Globus pallidus (tissue), 1 donor: ENCODE measurements at regions not wholly inside any gene's neighbourhood (a gene's known extent, or its start where the extent isn't known, plus 50 kb on each side); places are given as distances from the start of the nearest gene placed in this dataset.
"Not testable (repeated sequence)": the region's sequence is repeated elsewhere in the genome, so short reads cannot be mapped to it uniquely, and the experiment has no call there.

Source experiments
- DNase-seq: peaks from one replicate; pipeline ENCODE4 v3.0.0-alpha.2; 2015; ENCODE audit warnings: low spot score

DNA sequence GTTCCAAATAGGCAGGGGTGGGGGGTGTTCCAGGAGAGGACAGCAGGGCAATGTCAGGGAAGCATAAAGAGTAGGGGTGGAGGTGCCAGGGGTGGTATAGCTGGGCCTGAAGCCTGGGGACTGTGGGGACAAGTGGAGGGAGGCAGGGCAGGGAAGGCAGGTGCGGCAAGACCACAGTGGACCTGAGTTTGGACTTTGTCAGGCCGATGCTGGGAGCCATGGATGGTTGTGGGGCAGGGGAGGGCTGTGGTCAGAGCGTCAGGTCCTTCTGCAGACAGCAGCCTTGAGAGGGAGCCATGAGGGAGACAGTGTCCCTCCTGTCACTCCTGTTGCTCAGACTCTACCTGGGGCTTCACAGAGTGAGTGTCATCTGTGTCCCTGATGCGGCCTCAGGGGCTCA is 320.3 kb downstream of the PTPRU start:
- no peak for DNase-seq

DNA sequence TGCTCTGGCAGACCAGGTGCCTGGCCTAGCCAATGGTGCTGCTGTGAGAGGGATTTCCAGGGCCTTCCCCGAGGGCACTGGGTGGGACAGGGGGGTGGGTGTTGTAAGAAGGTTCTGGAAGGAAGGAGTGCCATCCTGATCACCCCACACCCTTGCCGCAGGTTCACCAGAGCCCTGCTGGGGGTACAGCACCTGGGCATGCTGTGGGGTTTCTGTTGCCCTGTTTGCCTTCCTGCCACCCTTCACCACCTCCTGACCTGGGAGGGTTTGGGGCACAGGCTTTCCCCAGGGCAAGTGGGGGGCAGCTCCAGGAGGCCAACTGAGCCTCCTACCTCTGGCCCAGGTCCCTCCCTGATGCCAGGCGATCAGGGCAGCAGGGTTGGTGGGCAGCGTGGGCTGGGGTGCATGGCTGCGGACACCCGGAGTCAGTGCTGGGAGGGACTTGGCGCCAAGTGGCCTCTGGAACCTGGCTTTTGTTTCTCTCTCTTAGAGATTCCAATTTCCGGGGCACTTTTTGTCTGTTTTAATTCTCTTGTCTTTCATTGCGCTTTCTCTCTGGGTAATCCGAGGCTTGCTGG is 318.8 kb downstream of the PTPRU start:
- no peak for DNase-seq

DNA sequence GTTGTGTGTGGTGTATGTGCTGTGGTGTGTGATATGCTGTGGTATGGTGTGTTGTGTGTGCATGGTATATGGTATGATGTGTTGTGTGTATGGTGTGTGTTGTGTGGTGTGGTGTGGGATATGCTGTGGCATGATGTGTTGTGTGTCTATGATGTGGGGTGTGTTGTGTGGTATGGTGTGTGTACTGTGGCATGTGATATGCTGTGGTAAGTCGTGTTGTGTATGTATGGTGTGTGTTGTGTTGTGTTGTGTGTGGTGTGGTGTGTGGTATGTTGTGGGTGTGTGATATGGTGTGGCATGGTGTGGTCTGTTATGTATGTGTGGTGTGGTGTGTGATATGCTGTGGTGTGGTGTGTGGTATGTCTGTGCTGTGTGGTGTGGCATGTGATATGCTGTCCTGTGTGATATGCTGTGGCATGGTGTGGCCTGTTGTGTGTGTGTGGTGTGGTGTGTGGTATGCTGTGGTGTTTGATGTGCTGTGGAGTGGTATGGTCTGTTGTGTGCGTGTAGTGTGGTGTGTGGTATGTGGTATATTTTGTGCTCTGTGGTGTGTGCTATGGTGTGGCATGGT is 318.0 kb downstream of the PTPRU start:
- no peak for DNase-seq

DNA sequence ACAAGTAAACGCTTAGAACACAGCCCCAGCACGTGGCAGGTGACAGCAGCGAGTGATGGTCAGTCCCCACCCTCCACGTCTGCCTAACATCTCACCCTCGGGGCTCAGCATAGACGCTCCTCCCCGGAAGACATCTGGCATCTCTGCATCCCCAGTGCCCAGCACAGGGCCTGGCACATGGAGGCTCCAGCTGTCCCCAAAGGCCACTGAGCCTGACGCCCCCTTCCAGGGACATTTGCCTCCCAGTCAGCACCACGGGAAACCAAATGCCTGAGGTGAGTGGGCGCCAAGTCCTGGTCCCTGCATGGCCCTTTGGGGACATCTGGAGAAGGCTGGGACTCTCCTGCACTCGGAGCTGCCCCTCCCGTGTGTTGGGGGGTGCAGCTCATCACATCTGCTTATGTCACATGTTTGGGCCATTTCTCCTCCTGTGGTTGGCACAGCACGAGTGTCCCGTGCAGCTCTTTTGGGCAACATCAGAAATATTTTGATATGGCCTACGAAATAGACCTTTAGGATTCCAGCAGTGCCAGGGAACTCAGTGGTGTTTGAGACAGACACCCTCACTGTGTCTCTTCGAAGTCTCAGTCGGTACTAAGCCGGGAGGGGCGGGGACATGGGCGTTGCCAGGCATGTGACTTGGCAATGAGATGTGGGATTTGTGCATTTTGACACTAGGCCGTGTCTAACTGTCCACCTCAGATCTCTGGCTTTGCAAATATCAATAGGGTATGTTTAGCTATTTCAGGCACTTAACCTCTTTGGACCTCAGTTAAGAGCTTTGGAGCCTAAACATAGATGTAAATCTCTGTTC is 315.0 kb downstream of the PTPRU start:
- DNase-seq: no peak

DNA sequence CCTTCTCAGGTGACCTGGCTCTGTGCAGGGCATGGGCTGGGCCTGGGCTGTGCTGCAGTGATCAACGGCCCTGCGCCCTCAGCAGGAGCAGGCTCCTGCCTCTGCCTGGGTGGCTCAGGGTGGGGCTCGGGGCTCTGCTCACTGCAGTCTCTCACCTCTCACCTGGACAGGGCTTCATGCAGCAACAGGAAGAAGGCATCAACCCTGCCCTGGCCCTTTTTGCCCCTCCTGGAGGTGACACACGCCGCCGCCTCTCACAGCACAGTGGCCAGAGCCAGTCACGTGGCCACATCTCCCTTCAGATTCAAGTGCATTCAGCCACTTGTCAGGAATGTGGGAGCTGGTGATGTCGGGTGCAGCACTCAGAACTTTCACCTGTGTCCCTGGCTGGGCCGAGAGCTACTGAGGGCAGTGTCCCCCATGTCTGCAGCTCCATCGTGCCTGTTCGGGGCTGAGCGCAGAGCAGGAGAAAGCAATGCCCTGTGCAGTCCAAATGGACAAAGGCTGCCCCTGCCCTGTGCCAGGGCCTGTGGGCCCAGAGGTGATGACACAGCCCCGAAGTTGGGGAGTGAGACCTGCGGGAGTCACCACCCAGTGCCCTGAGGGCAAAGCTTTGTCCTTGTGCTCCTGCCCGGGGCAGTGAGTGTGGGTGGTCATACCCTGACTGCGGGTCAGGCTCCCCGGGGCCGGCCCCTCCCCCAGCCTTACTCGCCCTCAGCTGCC is 314.0 kb downstream of the PTPRU start:
- DNase-seq: no peak

DNA sequence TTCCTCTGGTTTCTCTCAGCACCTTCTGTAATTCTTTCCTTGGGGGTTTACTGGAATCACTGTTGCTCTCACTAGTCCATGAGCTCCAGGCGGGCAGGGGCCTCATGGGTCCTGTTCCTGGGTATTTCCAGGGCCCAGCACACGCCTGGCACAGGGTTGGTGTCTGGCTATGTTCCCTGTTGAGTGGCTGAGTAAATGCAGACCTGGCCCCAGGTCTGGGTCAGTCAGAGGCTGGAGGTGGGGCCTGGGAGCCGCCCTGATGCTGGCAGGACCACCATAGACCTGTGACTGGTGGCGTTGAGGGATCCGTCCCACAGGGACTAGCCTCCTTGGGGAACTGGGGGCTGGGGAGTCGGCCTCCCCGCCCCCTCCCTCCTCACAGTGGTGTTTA is 313.4 kb downstream of the PTPRU start:
- not testable (repeated sequence) for DNase-seq

DNA sequence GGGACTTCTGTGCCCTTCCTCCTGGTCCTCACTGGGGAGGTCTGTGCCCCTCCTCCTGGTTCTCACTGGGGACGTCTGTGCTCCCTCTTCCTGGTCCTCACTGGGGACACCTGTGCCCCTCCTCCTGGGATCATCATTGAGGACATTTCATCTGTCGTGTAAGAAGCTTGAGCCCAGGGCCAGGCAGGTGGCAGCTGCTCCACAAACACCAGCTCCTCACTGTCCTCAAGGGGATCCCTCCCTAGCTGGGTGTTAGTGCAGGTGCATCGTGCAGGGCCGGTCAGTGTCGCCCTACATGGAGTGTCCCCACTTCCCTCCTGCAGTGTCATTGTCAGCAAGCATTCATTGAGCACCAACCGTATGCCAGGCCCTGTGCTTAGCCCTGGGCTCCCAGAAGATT is 312.7 kb downstream of the PTPRU start:
- no peak for DNase-seq

DNA sequence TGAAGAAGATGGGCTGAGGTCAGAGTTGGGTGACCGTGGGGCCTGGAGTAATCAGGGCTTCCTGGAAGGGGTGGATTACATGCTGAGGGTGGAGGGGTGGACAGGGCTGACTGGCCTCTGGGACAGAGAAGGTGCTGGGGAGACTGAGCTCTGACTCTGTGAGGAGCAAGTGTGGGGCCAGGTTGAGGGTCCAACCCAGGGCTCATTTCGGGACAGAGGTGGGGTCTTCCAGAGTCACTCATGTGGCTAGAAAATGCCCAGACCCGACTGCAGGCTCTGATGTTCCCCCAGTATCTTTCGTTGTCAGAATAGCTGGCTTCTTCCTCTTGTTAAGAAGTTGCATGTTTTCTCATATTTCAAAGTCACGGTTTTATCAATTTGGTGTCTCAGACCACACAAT is 311.8 kb downstream of the PTPRU start:
- DNase-seq: no peak

DNA sequence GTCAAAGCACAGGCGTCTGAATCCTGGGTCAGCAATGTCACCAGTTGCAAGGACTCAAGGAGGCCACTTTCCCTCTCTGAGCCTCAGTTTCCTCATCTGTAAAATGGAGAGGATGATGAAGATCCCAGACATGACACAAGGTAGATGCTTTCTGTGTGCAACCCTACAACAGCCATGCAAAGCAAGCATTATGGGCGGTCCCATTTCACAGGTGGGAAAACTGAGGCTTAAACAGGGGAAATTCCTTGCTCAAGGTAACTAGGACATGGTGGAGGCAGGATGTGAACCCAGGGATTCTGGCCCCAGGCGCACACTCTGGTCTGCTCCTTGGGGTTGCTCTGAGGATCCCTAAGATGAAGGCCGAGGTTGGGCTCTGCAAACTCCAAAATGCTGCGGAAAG is 311.0 kb downstream of the PTPRU start:
- DNase-seq: no peak

DNA sequence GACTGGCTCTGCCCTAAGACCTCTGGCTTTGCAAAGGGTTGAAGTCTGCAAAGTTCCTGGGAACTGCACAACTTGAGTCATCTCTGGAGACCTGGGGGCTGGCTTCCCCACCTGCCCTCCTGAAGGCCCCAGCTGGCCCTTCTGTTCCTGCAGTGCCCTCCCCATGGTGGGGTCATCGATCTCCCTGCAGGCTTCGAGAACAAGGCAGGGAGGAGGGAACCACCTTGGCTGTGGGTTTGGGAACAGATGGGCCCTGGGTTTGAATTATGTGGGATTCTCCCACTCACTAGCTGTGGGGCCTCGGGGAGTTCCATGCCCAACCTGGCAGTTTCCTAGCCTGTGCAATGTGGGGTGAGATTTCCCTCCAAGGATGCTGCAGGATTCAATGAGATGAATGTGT is 310.2 kb downstream of the PTPRU start:
- DNase-seq: no peak

DNA sequence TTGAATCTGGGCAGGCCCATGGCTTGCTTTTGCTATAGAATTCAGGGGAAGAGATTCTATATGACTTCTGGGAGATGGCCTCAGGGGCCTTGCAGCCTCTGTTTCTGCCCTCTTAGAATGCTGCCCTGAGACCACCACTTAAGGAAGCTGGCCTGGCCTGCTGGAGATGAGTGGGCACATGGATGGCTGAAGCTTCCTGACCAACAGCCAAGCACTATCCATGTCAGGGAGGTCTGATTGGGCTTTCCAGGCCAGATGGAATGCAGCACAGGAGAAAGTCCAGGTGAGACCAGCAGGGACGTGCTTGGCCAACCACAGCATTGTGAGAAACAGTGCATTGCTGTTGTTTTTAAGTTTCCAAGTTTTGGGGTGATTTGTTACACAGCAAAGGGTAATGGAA is 308.1 kb downstream of the PTPRU start:
- no peak for DNase-seq

DNA sequence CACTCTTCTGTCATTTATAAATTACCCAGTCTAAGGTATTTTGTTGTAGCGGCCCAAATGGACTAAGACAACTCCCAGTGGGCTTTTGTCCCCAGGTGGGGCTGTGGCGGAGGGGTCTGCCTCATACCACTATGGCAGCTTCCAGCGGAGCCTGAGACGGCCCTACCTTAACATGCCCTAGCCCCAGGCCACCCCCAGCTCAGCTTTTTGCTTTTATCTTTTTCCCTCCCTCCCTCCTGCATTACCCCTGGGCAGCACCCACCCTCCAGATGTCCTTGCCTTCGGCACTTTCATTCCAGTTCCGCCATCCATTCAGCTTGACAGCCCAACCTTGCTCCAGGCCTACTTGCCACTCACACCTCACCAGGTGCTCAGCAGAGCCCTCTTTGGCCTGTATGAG is 307.3 kb downstream of the PTPRU start:
- no peak for DNase-seq

DNA sequence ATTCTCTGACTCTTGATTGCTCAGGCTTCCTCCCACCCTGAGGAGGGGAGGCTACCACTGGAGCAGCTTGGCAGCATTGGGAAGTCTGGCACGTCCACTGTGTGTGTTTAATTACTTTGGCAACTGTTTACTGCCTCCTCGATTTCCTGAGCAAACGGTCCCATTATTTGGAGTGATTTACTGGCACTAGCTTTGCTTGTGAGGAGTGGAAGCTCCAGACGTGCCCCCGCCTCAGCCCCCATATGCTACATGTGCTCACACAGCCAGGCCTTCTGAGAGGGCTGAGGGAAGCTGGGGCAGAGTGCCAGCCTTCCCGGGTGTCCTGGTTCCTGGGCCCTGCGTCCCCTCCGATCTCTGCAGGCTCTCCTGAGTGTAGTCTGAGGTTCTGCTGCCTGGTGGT is 306.2 kb downstream of the PTPRU start:
- no peak for DNase-seq

DNA sequence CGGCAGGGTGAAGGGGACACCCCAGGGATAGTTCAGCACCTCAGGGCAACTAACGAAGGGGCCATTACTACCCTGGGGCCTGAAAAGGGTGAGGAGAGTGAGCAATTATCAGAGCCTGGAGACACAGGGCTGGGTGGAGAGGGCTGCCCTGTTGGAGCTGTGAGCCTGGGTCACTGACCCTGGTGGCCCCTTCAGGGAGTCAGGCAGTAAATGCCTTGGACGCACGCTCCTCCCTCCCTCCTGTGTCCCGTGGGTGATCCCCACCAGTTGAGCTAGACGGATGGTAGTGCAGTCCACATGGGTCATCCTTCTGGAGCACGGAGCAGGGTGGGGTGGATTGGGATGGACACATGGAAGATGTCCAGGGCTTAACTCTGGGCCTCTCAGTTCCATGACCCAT is 305.3 kb downstream of the PTPRU start:
- DNase-seq: no peak

DNA sequence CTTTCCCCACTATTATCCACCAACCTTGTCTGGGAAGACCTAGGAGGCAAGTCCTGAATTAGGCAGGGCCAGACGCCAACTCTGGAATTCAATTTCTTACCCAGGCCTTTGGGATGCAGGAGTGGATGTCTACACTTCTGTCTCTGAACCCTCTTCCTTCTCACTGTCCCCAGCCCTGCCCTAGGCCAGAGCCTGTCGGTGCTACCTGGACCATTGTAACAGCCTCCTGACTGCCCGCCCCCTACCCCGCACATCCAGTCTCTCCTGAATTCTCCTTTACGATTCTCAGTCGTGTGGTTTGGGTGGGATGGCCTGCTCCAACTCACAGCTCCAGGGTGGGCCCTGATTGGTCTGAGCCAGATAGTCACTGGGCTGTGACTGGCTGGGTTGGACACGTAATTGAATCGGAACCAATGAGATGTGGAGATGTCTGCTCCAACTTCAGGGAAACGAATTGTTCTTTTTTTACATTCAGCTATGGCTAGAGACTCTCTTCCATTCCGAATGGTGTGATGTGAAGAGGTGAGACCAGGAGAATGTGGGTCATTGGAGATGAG is 304.6 kb downstream of the PTPRU start:
- no peak for DNase-seq

DNA sequence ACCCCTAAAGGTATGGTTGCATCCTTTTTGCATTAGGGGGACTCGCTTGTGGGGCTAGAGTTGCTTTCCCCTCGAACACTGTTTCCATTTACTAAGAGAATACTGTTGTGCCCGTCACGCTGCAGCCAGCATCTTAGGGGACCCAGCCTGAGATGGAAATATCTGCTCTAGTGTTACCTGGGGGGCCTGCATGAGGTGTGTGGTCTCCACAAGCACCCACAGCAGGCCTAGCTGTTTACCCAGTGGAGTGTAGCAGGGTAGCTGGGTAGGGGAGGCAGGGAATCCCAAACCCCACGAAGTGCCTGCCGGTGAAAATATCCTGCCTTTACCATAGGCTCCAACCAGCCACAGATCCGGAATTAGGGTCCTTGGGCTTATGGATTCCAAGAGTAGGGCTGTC is 303.6 kb downstream of the PTPRU start:
- DNase-seq: no peak

DNA sequence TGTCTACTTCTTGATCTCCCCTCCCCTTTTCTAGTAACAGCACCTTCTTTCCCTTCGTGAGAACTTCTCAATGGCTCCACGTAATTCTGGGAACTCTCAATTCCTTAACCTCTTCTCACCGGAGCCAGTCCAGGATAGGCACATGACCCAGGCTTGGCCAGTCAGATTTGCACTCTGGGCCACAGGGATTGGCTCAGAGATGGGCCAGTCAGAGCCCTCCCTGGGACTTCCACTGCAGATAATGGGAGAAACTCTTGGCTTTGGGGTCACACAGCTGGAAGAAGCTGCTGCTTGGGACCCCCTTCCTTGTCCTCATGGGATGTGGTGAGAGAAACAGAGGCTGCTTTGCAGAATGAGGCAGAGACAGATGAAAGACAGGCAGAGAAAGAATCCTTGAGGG is 302.3 kb downstream of the PTPRU start:
- DNase-seq: no peak

DNA sequence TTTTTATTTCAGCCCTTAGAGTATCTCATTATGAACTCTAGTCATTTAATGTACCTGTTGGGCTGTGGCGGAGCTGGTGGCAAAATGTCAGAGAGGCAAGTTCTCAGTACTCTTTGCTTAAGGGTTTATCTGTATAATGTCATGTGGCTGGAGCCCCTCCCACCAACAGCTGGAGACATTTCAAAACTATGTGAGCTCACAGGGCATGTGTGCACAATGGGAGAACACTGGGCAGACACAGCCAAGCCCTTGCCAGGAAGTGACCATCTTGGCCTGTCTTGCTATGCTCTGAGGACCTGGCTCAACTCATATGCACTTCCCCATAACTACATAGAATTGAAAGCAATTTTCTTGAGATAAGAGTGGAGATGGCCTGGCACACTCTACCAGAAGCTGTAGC is 296.4 kb downstream of the PTPRU start:
- no peak for DNase-seq

DNA sequence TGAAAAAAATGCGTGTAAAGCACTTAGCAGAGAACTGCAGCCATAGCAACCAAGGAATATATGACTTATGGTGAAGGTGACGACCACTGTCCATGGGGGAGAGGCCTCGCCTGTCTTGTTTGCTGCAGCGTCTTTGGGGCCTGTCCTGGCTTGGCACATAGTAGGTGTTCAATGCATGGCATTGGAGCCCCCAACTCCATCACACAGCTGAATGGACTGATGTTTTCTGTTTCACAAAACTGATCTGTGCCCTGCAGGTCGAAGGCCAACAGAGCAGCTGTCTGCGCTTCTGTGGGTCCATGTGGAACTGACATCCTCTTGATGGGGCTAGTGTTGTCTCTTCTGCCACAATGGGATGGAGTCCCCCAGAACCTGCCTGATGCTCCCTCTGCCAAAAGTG is 296.0 kb downstream of the PTPRU start:
- no peak for DNase-seq

DNA sequence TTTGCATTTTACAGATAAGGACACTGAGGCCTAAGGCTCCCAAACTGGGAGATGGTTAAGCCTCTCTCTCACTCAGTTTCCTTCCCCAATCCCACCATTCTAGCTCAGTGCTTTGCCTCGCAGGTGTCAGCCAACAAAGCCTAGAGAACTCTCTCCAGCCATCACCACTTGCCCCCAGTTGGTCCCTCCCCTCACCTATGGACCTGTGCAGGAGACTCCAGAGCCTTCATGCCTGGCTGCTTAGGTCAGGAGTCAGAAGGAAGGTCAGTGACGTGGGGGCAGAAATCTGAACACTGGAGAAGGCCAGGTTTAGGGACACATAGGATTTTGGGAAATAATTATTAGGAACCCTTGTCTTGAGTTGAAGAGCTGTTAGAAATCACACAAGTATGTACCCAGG is 295.3 kb downstream of the PTPRU start:
- no peak for DNase-seq

DNA sequence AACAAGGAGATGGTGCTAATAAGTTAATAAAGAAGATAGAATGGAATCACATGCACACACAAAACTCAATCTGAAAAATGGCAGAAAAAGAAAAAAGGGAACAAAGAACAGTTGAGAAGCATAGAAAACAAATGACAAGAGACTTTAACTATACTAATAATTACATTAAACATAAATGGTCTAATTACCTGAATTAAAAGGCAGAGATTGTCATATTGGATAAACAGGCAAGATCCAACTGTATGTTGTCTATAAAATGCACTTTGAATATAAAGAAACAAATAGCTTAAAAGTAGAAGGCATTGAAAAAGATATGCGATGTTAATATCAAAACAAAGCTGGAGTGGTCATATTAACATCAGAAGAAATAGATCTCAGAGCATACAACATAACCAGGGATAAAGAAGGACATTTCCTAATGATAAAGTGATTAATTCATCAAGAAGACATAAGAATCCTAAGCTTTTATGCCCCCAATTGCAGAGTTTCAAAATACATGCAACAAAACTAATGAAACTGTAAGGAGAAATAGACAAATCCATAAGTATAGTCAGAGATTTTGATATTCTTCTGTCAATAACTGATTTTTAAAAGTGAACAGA is 293.5 kb downstream of the PTPRU start:
- DNase-seq: no peak

DNA sequence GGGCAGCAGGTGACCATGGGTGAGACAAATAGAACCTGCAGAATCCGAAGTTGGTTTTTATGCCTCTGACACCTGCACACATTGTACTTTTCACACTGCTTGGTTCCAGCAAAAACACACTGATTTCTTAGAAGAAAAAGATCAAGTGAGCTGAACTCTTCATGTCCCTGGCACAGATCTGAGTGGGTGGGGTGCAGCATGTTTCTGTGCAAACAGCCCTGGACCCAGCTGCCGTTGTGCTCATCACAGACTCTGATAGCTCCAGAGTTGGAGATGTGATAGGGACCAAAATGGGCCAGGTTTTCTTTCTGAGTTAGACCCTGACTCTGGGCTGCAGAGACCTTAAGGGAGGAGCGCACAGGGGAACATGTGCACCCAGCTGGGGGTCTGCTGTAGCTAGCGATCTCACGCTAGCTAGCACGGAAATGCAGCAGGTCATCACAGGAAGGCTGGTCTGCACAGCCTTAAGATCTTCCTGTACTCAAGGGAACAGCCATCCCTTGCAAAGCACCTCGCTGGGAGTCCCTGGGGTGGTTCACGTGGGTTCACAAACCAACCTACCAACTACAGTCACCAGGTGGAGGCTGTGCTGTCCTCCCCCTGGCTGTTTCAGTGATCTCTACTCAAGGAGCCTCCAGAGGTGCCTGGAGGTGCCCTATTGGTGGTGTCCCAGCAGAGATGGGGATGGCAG is 291.1 kb downstream of the PTPRU start:
- no peak for DNase-seq
